BLaER1 (cell line): ENCODE measurements at regions not wholly inside any gene's neighbourhood (a gene's known extent, or its start where the extent isn't known, plus 50 kb on each side); places are given as distances from the start of the nearest gene placed in this dataset.

Experiments
- H3K27ac ChIP-seq: shearing (Covaris generic); formaldehyde crosslinking; 2 replicates; pipeline ENCODE4 v1.8.1; 2022
- H3K27me3 ChIP-seq: shearing (Covaris generic); formaldehyde crosslinking; 2 replicates; pipeline ENCODE4 v1.8.1; 2022
- H3K36me3 ChIP-seq: shearing (Covaris generic); formaldehyde crosslinking; 2 replicates; pipeline ENCODE4 v1.8.1; 2022
- H3K4me1 ChIP-seq: shearing (Covaris generic); formaldehyde crosslinking; 2 replicates; pipeline ENCODE4 v1.8.1; 2022
- H3K4me2 ChIP-seq: shearing (Covaris generic); formaldehyde crosslinking; 2 replicates; pipeline ENCODE4 v1.8.1; 2022
- H3K4me3 ChIP-seq: shearing (Covaris generic); formaldehyde crosslinking; 2 replicates; pipeline ENCODE4 v1.8.1; 2022
- H3K9ac ChIP-seq: shearing (Covaris generic); formaldehyde crosslinking; 2 replicates; pipeline ENCODE4 v1.8.1; 2022
- H3K9me3 ChIP-seq: shearing (Covaris generic); formaldehyde crosslinking; 2 replicates; pipeline ENCODE4 v1.8.1; 2022
- H4K20me1 ChIP-seq: shearing (Covaris generic); formaldehyde crosslinking; 2 replicates; pipeline ENCODE4 v1.8.1; 2022
- Cebpa-rat ChIP-seq: shearing (Covaris generic); IDR thresholded peaks from 2 replicates; pipeline ENCODE4 v1.8.1; 2022

DNA sequence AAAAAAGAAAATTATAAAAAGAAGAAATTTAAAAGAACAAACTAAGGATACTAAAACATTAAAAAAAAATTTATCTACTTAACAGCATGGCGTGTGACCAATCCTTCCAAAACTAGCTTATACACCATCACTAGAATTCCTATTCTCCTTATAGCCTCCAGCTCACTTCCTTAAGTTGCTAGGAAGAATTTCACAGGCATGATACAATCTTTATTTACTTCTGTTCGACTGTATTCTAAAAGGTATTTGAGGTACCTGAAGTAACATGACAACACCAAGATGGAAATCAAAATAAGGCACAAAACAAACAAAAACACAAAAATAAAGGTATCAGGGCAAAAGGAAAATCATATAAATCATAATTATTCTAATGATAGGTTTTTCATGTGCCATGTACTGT is 360.7 kb downstream of the FIGN start:
- H3K4me2 ChIP-seq, result no peak overlapping the region
- H3K9ac ChIP-seq, result no peak overlapping the region
- H3K27ac ChIP-seq, result no peak overlapping the region
- no peaks in the 10 kb centered on the region for H3K4me1 ChIP-seq
- TF ChIP-seq Cebpa-rat, result no peak
- no peaks in the 10 kb centered on the region for H3K27me3 ChIP-seq
- H3K9me3 ChIP-seq, result no peaks in the 10 kb centered on the region
- no peak overlapping the region for H3K4me3 ChIP-seq
- no peaks in the 10 kb centered on the region for H4K20me1 ChIP-seq
- no peaks in the 10 kb centered on the region for H3K36me3 ChIP-seq

- no peak for TF ChIP-seq Cebpa-rat
- H3K27me3 ChIP-seq, result no peaks in the 10 kb centered on the region
- no peaks in the 10 kb centered on the region for H3K36me3 ChIP-seq
- no peak overlapping the region for H3K4me3 ChIP-seq
- H3K4me1 ChIP-seq, result no peaks in the 10 kb centered on the region
- H4K20me1 ChIP-seq, result no peaks in the 10 kb centered on the region
- H3K9ac ChIP-seq, result no peak overlapping the region
- H3K9me3 ChIP-seq, result no peaks in the 10 kb centered on the region
- H3K27ac ChIP-seq, result no peak overlapping the region
- no peak overlapping the region for H3K4me2 ChIP-seq
Observed at GRCh38 chr2:163374282-163374681, 361.5 kb downstream of the FIGN start.

- Histone ChIP-seq H3K27me3 (no peaks in the 10 kb centered on the region), H3K4me1 (no peaks in the 10 kb centered on the region), H3K9ac (no peak overlapping the region), H3K9me3 (no peaks in the 10 kb centered on the region), H3K36me3 (no peaks in the 10 kb centered on the region), H3K4me2 (no peak overlapping the region), H4K20me1 (no peaks in the 10 kb centered on the region), H3K27ac (no peak overlapping the region), H3K4me3 (no peak overlapping the region)
- TF ChIP-seq Cebpa-rat, result no peak
Observed at GRCh38 chr2:163373496-163373895, 362.3 kb downstream of the FIGN start.

DNA sequence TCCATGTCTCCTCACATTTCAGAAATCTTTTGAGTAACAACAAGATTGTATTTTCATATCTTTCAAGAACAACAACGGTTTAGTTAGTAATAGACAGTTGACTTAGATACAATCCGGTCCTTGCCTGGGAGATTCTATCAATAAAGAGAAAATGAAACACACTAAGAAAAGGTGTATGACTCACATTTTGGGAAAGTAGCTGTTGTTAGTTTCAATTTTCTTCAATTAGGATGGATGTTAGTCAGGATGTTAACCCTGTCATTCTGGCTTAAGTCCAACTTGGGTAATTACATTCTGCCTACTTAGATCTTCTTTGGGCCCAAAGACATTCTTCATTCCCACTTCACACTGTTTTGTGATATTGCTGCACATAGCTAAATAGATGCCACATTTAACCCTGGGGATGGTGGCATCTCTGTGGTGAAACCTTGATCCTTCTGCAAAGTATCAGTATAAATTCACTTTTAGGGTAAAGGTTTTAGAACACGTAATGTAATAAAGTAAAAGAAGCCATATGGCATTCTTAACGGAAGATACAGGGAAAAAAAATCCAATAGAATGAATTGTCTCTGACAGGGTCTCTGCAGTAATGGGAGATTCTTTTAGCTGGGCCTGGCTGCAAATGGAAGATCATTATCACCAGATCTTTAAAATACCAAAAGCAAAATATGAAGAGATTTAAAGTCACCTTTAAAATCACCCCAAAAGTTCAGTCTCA is 365.5 kb downstream of the FIGN start:
- Histone ChIP-seq H3K4me3 (no peak overlapping the region), H3K27me3 (no peaks in the 10 kb centered on the region), H3K36me3 (no peaks in the 10 kb centered on the region), H3K27ac (no peak overlapping the region), H3K9ac (no peak overlapping the region), H3K4me2 (no peak overlapping the region), H4K20me1 (no peaks in the 10 kb centered on the region), H3K9me3 (no peaks in the 10 kb centered on the region), H3K4me1 (no peaks in the 10 kb centered on the region)
- no peak for TF ChIP-seq Cebpa-rat

DNA sequence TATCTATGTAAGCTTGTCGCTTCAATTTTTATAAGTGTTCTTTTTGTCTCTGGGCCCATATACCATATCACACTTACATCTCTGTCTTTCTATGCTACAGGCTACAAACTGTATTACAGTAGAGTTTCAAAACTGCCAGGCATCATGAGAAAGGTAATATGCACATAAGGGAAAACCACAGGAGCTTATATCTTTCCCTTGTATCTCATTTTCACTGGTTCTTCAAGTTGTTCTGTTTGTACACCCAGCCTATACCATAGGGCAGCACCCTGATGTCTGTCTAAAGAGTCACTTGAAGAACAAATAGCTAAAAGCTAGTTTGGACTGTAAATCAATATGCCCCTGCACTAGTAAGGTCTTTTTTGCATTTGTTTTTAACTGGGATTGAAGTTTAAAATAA is 366.7 kb downstream of the FIGN start:
- H3K27ac ChIP-seq, result no peak overlapping the region

GRCh38 chr2:163368655-163369054 is 367.2 kb downstream of the FIGN start:
- no peak overlapping the region for H3K9ac ChIP-seq
- H3K4me3 ChIP-seq, result no peak overlapping the region
- H3K27ac ChIP-seq, result no peak overlapping the region
- H3K9me3 ChIP-seq, result no peaks in the 10 kb centered on the region
- H3K36me3 ChIP-seq, result no peaks in the 10 kb centered on the region
- no peak overlapping the region for H3K4me2 ChIP-seq
- H4K20me1 ChIP-seq, result no peaks in the 10 kb centered on the region
- H3K4me1 ChIP-seq, result no peaks in the 10 kb centered on the region
- no peak for TF ChIP-seq Cebpa-rat
- no peaks in the 10 kb centered on the region for H3K27me3 ChIP-seq

More for the DNA sequence above, 366.7 kb downstream of the FIGN start:
- no peak for TF ChIP-seq Cebpa-rat
- Histone ChIP-seq H3K36me3 (no peaks in the 10 kb centered on the region), H3K4me3 (no peak overlapping the region), H4K20me1 (no peaks in the 10 kb centered on the region), H3K4me1 (no peaks in the 10 kb centered on the region), H3K27me3 (no peaks in the 10 kb centered on the region), H3K9ac (no peak overlapping the region), H3K4me2 (no peak overlapping the region), H3K9me3 (no peaks in the 10 kb centered on the region)

DNA sequence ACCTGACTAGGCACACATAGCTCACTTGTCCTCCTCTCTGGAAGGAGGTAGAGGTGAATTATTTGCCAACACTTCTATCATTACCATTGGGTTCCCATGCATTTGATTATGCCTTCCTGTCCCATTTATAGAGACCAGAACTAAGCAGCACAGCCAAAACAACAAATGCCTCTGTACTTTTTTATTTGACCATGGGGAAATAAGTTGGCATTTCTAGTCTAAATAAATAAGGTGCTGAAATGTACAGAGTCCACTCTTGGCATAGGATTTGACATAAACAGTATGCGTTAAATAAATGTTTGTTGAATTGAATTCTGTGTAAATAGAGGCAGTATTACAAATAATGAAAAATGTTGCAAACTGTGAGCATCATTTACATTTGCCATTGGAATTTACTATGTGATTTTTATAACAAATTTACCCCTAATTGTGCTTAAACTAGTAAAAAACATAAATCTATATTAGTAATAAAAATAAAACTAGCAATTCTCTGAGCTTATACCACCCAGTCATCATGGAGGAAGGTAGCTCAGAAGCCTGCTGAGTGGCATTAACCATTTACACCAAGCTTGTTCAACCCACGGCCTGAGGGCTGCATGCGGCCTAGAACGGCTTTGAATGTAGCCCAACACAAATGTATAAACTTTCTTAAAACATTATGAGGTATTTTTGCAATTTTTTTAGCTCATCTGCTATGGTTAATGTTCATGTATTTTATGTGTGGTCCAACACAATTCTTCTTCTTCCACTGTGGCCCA is 367.8 kb downstream of the FIGN start:
- no peak overlapping the region for H3K4me3 ChIP-seq

GRCh38 chr2:163364736-163365135 is 371.1 kb downstream of the FIGN start:
- Histone ChIP-seq H3K4me3 (no peak overlapping the region), H3K9ac (no peak overlapping the region), H3K4me2 (no peak overlapping the region), H4K20me1 (no peaks in the 10 kb centered on the region), H3K9me3 (no peaks in the 10 kb centered on the region), H3K4me1 (no peaks in the 10 kb centered on the region), H3K27ac (no peak overlapping the region), H3K36me3 (no peaks in the 10 kb centered on the region), H3K27me3 (no peaks in the 10 kb centered on the region)
- no peak for TF ChIP-seq Cebpa-rat

More for the DNA sequence above, 367.8 kb downstream of the FIGN start:
- TF ChIP-seq Cebpa-rat, result no peak
- Histone ChIP-seq H4K20me1 (no peaks in the 10 kb centered on the region), H3K9ac (no peak overlapping the region), H3K4me1 (no peaks in the 10 kb centered on the region), H3K9me3 (no peaks in the 10 kb centered on the region), H3K27me3 (no peaks in the 10 kb centered on the region), H3K36me3 (no peaks in the 10 kb centered on the region), H3K27ac (no peak overlapping the region), H3K4me2 (no peak overlapping the region)

DNA sequence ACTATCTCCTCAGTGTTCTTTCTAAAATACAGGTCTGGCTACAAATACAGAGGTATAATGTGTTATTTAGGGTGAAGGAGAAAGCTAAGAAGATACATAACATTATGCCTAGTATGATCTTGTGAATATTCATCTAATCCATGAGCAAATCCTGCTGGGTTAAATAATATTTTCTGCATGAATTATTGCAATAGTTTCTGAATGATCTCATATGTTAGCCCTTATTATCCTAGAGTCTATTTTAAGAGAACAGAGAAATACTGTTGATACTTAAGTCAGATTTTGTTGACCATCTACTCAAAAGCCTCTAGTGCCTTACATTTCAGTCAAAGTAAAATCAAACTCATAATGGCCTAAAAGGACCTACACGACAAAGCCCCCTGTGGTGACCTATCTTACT is 382.3 kb downstream of the FIGN start:
- Histone ChIP-seq H3K27ac (no peak overlapping the region), H3K9ac (no peak overlapping the region), H3K27me3 (no peaks in the 10 kb centered on the region), H3K4me2 (no peak overlapping the region), H3K9me3 (peaks cover 6% of the 10 kb centered on the region), H3K36me3 (no peaks in the 10 kb centered on the region), H3K4me3 (no peak overlapping the region), H4K20me1 (no peaks in the 10 kb centered on the region), H3K4me1 (no peaks in the 10 kb centered on the region)
- TF ChIP-seq Cebpa-rat, result no peak

- Histone ChIP-seq H3K4me3 (no peak overlapping the region), H3K9ac (no peak overlapping the region)
Observed at GRCh38 chr2:163351966-163352365, 383.8 kb downstream of the FIGN start.

More at GRCh38 chr2:163351966-163352365, 383.8 kb downstream of the FIGN start:
- Histone ChIP-seq H3K36me3 (no peaks in the 10 kb centered on the region), H3K4me2 (no peak overlapping the region), H3K27me3 (no peaks in the 10 kb centered on the region), H3K4me1 (no peaks in the 10 kb centered on the region), H4K20me1 (no peaks in the 10 kb centered on the region), H3K27ac (no peak overlapping the region), H3K9me3 (peaks cover 12% of the 10 kb centered on the region)
- TF ChIP-seq Cebpa-rat, result no peak
